ENCODE measurements at regions not wholly inside any gene's neighbourhood (a gene's known extent, or its start where the extent isn't known, plus 50 kb on each side); places are given as distances from the start of the nearest gene placed in this dataset.

- no peak for DNase-seq (ENCODE audit: extremely low read depth, low read depth)
- TF ChIP-seq CTCF (IDR thresholded peaks at IDR 0.05; ENCODE audit: low read depth, low read length): no peak
Observed at GRCh38 chr5:175288048-175288621, 155.8 kb downstream of the DRD1 start.

- DNase-seq (ENCODE audit: extremely low read depth, low read depth): no peak
- no peak for TF ChIP-seq CTCF (IDR thresholded peaks at IDR 0.05; ENCODE audit: low read depth, low read length)
Observed at GRCh38 chr5:175286981-175287380, 157.0 kb downstream of the DRD1 start.

- DNase-seq (ENCODE audit: extremely low read depth, low read depth): no peak
- no peak for TF ChIP-seq CTCF (IDR thresholded peaks at IDR 0.05; ENCODE audit: low read depth, low read length)
Observed at GRCh38 chr5:175285261-175285660, 158.7 kb downstream of the DRD1 start.

- no peak for DNase-seq (ENCODE audit: extremely low read depth, low read depth)
- no peak for TF ChIP-seq CTCF (IDR thresholded peaks at IDR 0.05; ENCODE audit: low read depth, low read length)
Observed at GRCh38 chr5:175284806-175285205, 159.2 kb downstream of the DRD1 start.

- no peak for TF ChIP-seq CTCF (IDR thresholded peaks at IDR 0.05; ENCODE audit: low read depth, low read length)
- DNase-seq (ENCODE audit: extremely low read depth, low read depth): no peak
Observed at GRCh38 chr5:175282611-175283225, 161.3 kb downstream of the DRD1 start.

GRCh38 chr5:175281714-175282113 lies 162.3 kb downstream of the DRD1 start:
- DNase-seq (ENCODE audit: extremely low read depth, low read depth): no peak
- no peak for TF ChIP-seq CTCF (IDR thresholded peaks at IDR 0.05; ENCODE audit: low read depth, low read length)

GRCh38 chr5:175281257-175281656 lies 162.7 kb downstream of the DRD1 start:
- no peak for TF ChIP-seq CTCF (IDR thresholded peaks at IDR 0.05; ENCODE audit: low read depth, low read length)

More at GRCh38 chr5:175281257-175281656, 162.7 kb downstream of the DRD1 start:
- no peak for DNase-seq (ENCODE audit: extremely low read depth, low read depth)

Data from AG09319 (cell line).